Neural crest cell (in vitro differentiated cells): ENCODE measurements at regions not wholly inside any gene's neighbourhood (a gene's known extent, or its start where the extent isn't known, plus 50 kb on each side); places are given as distances from the start of the nearest gene placed in this dataset.

Source experiments
- DNase-seq: peaks from one replicate; pipeline ENCODE4 v3.0.0; 2021; ENCODE audit warnings: low read depth, mixed read lengths, low spot score
- H3K27ac Mint-ChIP-seq: one replicate; pipeline ENCODE4 v1.8.0; 2021; ENCODE audit warnings: mild to moderate bottlenecking, mixed read lengths; ENCODE audit not compliant: unreplicated experiment
- H3K27me3 Mint-ChIP-seq: 2 replicates; pipeline ENCODE4 v1.8.0; 2021; ENCODE audit warnings: low read depth, mild to moderate bottlenecking, mixed read lengths
- H3K36me3 Mint-ChIP-seq: 2 replicates; pipeline ENCODE4 v1.8.0; 2021; ENCODE audit warnings: low read depth, mild to moderate bottlenecking, mixed read lengths
- H3K4me1 Mint-ChIP-seq: 2 replicates; pipeline ENCODE4 v1.8.0; 2021; ENCODE audit warnings: mixed read lengths
- H3K4me3 Mint-ChIP-seq: one replicate; pipeline ENCODE4 v1.8.0; 2021; ENCODE audit warnings: mild to moderate bottlenecking, mixed read lengths
- H3K9me3 Mint-ChIP-seq: 2 replicates; pipeline ENCODE4 v1.8.0; 2021; ENCODE audit warnings: mixed read lengths
- CTCF ChIP-seq: fragments of 200-600 bp; sonication (generic); conservative IDR thresholded peaks from 2 replicates; pipeline ENCODE4 v1.5.0; 2021; ENCODE audit warnings: antibody characterized with exemption, mild to moderate bottlenecking

GRCh38 chr6:145241039-145241438 lies 494.3 kb downstream of the EPM2A start:
- no peaks in the 10 kb centered on the region for H3K36me3 Mint-ChIP-seq
- H3K27ac Mint-ChIP-seq = no peak overlapping the region
- H3K4me1 Mint-ChIP-seq = peaks cover 17% of the 10 kb centered on the region
- no peak overlapping the region for H3K4me3 Mint-ChIP-seq
- no peaks in the 10 kb centered on the region for H3K9me3 Mint-ChIP-seq
- no peak for TF ChIP-seq CTCF
- DNase-seq = no peak
- H3K27me3 Mint-ChIP-seq = no peaks in the 10 kb centered on the region

- no peak for TF ChIP-seq CTCF
- Mint-ChIP-seq H3K4me3 (no peak overlapping the region), H3K9me3 (no peaks in the 10 kb centered on the region), H3K27me3 (no peaks in the 10 kb centered on the region), H3K4me1 (peaks cover 17% of the 10 kb centered on the region), H3K36me3 (no peaks in the 10 kb centered on the region), H3K27ac (no peak overlapping the region)
- DNase-seq = no peak
These were observed 493.6 kb downstream of the EPM2A start for GRCh38 chr6:145241721-145242120.

DNA sequence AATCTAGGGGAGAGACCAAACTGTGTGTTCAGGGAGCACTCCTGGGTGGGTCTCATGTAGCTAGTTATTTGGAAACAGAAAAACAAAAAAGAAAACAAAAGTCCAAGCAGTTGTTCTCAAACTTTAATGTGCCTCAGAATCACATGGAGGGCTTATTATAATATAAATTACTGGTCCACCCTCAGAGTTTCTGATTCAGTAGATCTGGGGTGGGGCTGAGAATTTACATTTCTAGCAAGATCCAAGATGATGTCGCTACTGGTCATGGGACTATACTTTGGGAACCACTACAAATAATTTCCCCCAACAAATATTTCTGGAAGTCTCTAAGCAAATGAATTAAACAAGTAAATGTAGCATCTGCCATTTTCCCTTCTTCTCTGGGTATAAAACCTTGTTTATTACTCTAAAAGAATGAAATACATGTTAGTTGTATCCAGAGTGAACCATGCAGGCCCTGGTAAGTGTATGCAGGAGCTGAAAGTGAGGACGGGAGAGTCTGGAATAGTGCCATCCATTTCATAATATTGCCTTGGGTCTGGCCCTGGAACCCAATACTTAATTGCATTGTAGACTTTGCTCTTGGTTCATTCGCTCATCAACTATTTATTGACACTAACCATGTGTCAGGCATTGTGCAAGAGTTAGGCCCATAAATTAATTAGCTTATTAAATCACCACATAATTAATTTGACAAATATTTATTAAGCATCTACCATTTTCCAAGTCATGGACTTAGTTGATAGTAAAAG lies 490.8 kb downstream of the EPM2A start:
- Mint-ChIP-seq H3K27me3 (no peaks in the 10 kb centered on the region), H3K9me3 (no peaks in the 10 kb centered on the region), H3K4me1 (peaks cover 17% of the 10 kb centered on the region), H3K36me3 (no peaks in the 10 kb centered on the region), H3K27ac (no peak overlapping the region), H3K4me3 (no peak overlapping the region)
- no peak for DNase-seq
- no peak for TF ChIP-seq CTCF

DNA sequence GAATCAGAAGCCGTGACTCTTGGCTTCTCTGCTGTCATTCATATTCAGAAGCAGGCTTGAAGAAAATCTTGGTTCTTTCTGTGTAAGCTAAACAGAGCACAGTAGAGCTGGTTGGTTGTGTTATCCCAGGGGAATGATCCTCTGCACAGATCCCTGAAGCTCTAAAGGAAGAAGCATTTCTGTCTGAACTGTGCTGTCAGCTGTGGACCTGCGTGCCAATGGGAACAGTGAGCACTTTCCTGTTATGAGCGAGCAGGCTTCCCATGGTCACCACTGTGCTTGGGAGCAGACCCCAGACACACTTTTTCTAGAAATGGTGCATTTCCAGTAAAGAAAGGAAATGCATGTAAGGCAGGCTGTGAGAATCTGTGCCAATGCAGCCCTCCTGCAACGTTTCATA lies 490.2 kb downstream of the EPM2A start:
- no peak overlapping the region for H3K27ac Mint-ChIP-seq
- H3K4me1 Mint-ChIP-seq = peaks cover 17% of the 10 kb centered on the region
- no peak for TF ChIP-seq CTCF
- H3K4me3 Mint-ChIP-seq = no peak overlapping the region
- H3K27me3 Mint-ChIP-seq = no peaks in the 10 kb centered on the region
- no peak for DNase-seq
- H3K9me3 Mint-ChIP-seq = no peaks in the 10 kb centered on the region
- H3K36me3 Mint-ChIP-seq = no peaks in the 10 kb centered on the region

DNA sequence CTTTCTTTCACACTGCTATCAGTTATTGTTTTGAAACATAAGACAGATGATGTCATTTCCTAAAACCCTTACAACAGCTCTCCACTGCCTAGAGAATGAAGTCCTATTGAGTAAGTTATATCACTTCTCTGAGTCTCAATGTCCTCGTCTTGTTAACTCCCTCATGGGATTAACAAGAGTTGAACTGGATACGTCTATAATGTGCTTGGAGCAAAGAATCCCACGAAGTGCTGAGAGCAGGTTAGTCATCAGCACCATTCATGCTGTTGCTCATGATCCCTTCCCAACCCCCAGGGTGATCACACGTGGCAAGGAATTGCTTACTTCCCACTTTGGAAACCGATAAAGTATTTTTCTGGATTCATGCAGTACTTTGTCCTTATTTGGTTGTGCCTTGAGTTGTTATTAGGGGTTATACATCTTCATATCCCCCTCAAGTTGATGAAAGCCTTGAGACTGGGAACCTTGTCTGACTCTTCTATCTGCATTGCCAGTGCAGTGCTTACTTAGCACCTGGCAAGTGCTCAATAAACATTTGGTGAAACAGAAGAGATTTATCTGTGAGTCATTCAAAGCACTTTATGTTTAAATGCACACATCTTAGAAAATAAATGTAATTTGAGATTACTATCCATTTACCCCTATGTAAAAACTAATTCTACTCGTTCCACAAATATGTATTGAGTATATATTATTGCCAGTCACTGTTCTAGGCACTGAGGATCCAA lies 487.5 kb downstream of the EPM2A start:
- no peak for DNase-seq
- H3K4me3 Mint-ChIP-seq = no peak overlapping the region
- no peaks in the 10 kb centered on the region for H3K9me3 Mint-ChIP-seq
- H3K4me1 Mint-ChIP-seq = peaks cover 17% of the 10 kb centered on the region
- H3K36me3 Mint-ChIP-seq = no peaks in the 10 kb centered on the region
- H3K27me3 Mint-ChIP-seq = no peaks in the 10 kb centered on the region
- TF ChIP-seq CTCF = no peak
- no peak overlapping the region for H3K27ac Mint-ChIP-seq
